Psoas muscle (tissue), 7 donors: ENCODE measurements at regions not wholly inside any gene's neighbourhood (a gene's known extent, or its start where the extent isn't known, plus 50 kb on each side); places are given as distances from the start of the nearest gene placed in this dataset.

ENCODE experiments used
- ATAC-seq, 4 donors: fragments of 200-7000 bp; cut with Tn5 transposase; one replicate each; pipeline ENCODE4 v1.9.1; 2020; ENCODE audit warnings: moderate library complexity in 3 of 4, mild to moderate bottlenecking in 2 of 4
- DNase-seq, 2 donors: peaks; one replicate each; pipeline ENCODE4 v3.0.0-alpha.2; 2020
- H3K27ac ChIP-seq: fragments of 200-600 bp; one replicate; pipeline ENCODE4 v1.8.0; 2022
- H3K27me3 ChIP-seq, 3 donors: fragments of 200-600 bp in 1 of 3; one replicate each; pipeline versions ENCODE4 v1.6.1 to v1.8.0; 2013 to 2022; ENCODE audit warnings: low read length in 2 of 3, mild to moderate bottlenecking in 2 of 3, moderate library complexity in 1 of 3; ENCODE audit not compliant: insufficient read depth in 3 of 3
- H3K36me3 ChIP-seq, 2 donors: fragments of 200-600 bp in 1 of 2; one replicate each; pipeline versions ENCODE4 v1.6.1 to v1.8.0; 2013 to 2022; ENCODE audit warnings: low read depth in 1 of 2, mild to moderate bottlenecking in 1 of 2, moderate library complexity in 1 of 2; ENCODE audit not compliant: insufficient read depth in 1 of 2
- H3K4me1 ChIP-seq: fragments of 200-600 bp; one replicate; pipeline ENCODE4 v1.8.0; 2022
- H3K4me3 ChIP-seq: fragments of 200-600 bp; one replicate; pipeline ENCODE4 v1.8.0; 2022; ENCODE audit warnings: mild to moderate bottlenecking
- H3K9me3 ChIP-seq: fragments of 200-600 bp; one replicate; pipeline ENCODE4 v1.8.0; 2022
- CTCF ChIP-seq: fragments of 200-600 bp; IDR thresholded peaks from one replicate; pipeline ENCODE4 v1.8.0; 2022; ENCODE audit warnings: antibody characterized with exemption
- WGBS, 3 donors: extraction: QIAGEN DNeasy Blood & Tissue Kit; methylation state at CpG; one replicate each; pipeline versions ENCODE4 v1.1.6 to v1.1.7; 2013; 5-methylcytosine and 5-hydroxymethylcytosine counted together
- intact Hi-C, 2 donors: fragments of 100-400 bp; cut with DNase I; formaldehyde crosslinking; loops; one replicate each; pipeline versions ENCODE4 v1.11.0 to v1.14.2; 2022
- donor health status: healthy with polysubstance abuse.
- donor health status: DM: no; HTN: no; CAD: no; lungs with moderate emphysema.
- donor health status: Bipolar disorder and iron deficiency.
- donor health status: healthy.
- donor health status: DM: yes; HTN: yes; CAD: no.
- donor health status: DM: no; HTN: no; CAD: no.
- donor health status: DM: yes; HTN: yes; CAD: no.

- 55 to 61% (median 55%) methylated on average over 10 of the region's 10 CpGs for WGBS, 3 donors
- H3K4me1 ChIP-seq: no peaks in the 10 kb centered on the region
- no peak for DNase-seq
- no peak for ATAC-seq
- peaks cover 0 to 5% (median 0%) of the 10 kb centered on the region in 3 donors for H3K27me3 ChIP-seq
- H3K27ac ChIP-seq: no peak overlapping the region
- H3K4me3 ChIP-seq: no peak overlapping the region
- no peak for TF ChIP-seq CTCF
- H3K9me3 ChIP-seq: no peaks in the 10 kb centered on the region
- intact Hi-C loops: no loop called here
- H3K36me3 ChIP-seq: no peaks in the 10 kb centered on the region
Observed at GRCh38 chr7:98703916-98704315, 86.8 kb downstream of the NPTX2 start.

GRCh38 chr7:98705626-98706025 lies 88.5 kb downstream of the NPTX2 start:
- Histone ChIP-seq H3K36me3 (no peaks in the 10 kb centered on the region), H3K4me3 (no peak overlapping the region), H3K27me3 (peaks cover 0 to 5% (median 0%) of the 10 kb centered on the region in 3 donors), H3K9me3 (no peaks in the 10 kb centered on the region), H3K4me1 (no peaks in the 10 kb centered on the region), H3K27ac (no peak overlapping the region)
- intact Hi-C loops: no loop called here
- DNase-seq (no peak), ATAC-seq (no peak)
- 41 to 44% (median 43%) methylated on average over 14 of the region's 14 CpGs for WGBS, 3 donors
- TF ChIP-seq CTCF: no peak

- DNase-seq: no peak
- Histone ChIP-seq H3K27me3 (peaks cover 0 to 5% (median 0%) of the 10 kb centered on the region in 3 donors), H3K9me3 (no peaks in the 10 kb centered on the region), H3K4me3 (no peak overlapping the region), H3K36me3 (no peaks in the 10 kb centered on the region), H3K4me1 (no peaks in the 10 kb centered on the region), H3K27ac (no peak overlapping the region)
- WGBS, 3 donors: 74 to 80% (median 77%) methylated on average over 4 of the region's 4 CpGs
- no peak for ATAC-seq
- TF ChIP-seq CTCF: no peak
- intact Hi-C loops: no loop called here
Observed at GRCh38 chr7:98707076-98707475, 90.0 kb downstream of the NPTX2 start.

GRCh38 chr7:98711945-98712344 lies 94.9 kb downstream of the NPTX2 start:
- no peak for TF ChIP-seq CTCF

GRCh38 chr7:98713165-98713810 lies 96.2 kb downstream of the NPTX2 start:
- Histone ChIP-seq H3K36me3 (no peaks in the 10 kb centered on the region), H3K4me3 (no peak overlapping the region), H3K27me3 (no peaks in the 10 kb centered on the region), H3K27ac (no peak overlapping the region), H3K4me1 (no peaks in the 10 kb centered on the region), H3K9me3 (no peaks in the 10 kb centered on the region)
- WGBS, 3 donors: 17 to 22% (median 19%) methylated on average over 6 of the region's 6 CpGs
- TF ChIP-seq CTCF: no peak
- no peak for DNase-seq
- ATAC-seq: no peak
- intact Hi-C loops: no loop called here

More at GRCh38 chr7:98711945-98712344, 94.9 kb downstream of the NPTX2 start:
- 69 to 72% (median 70%) methylated on average over 10 of the region's 10 CpGs for WGBS, 3 donors
- H3K27ac ChIP-seq: no peak overlapping the region
- ATAC-seq (no peak), DNase-seq (no peak)
- H3K9me3 ChIP-seq: no peaks in the 10 kb centered on the region
- H3K27me3 ChIP-seq: no peaks in the 10 kb centered on the region
- no peaks in the 10 kb centered on the region for H3K4me1 ChIP-seq
- intact Hi-C loops: no loop called here
- no peaks in the 10 kb centered on the region for H3K36me3 ChIP-seq
- no peak overlapping the region for H3K4me3 ChIP-seq
